Mucosa of rectum (tissue), 2 donors: ENCODE measurements at regions not wholly inside any gene's neighbourhood (a gene's known extent, or its start where the extent isn't known, plus 50 kb on each side); places are given as distances from the start of the nearest gene placed in this dataset.

Source experiments
- H3K27ac ChIP-seq, 2 donors: one replicate each; pipeline ENCODE4 v1.7.0; 2013; ENCODE audit warnings: inconsistent platforms in 2 of 2, low read depth in 2 of 2, low read length in 2 of 2
- H3K27me3 ChIP-seq, 2 donors: one replicate each; pipeline ENCODE4 v1.7.0; 2013; ENCODE audit warnings: low read length in 2 of 2; ENCODE audit not compliant: control insufficient read depth in 2 of 2, insufficient read depth in 2 of 2
- H3K36me3 ChIP-seq, 2 donors: one replicate each; pipeline ENCODE4 v1.7.0; 2013; ENCODE audit warnings: low read length in 2 of 2; ENCODE audit not compliant: control insufficient read depth in 2 of 2, insufficient read depth in 2 of 2
- H3K4me1 ChIP-seq, 2 donors: one replicate each; pipeline ENCODE4 v1.7.0; 2013; ENCODE audit warnings: low read length in 2 of 2, mild to moderate bottlenecking in 1 of 2; ENCODE audit not compliant: control insufficient read depth in 2 of 2, insufficient read depth in 2 of 2
- H3K4me3 ChIP-seq, 2 donors: one replicate each; pipeline ENCODE4 v1.7.0; 2013; ENCODE audit warnings: low read length in 2 of 2
- H3K9ac ChIP-seq, 2 donors: one replicate each; pipeline ENCODE4 v1.7.0; 2013; ENCODE audit warnings: low read length in 2 of 2, low read depth in 1 of 2, mild to moderate bottlenecking in 1 of 2
- H3K9me3 ChIP-seq, 2 donors: one replicate each; pipeline ENCODE4 v1.7.0; 2013; ENCODE audit warnings: low read length in 2 of 2; ENCODE audit not compliant: control insufficient read depth in 2 of 2
- donor health status: healthy.
- donor health status: Normal muscosa, but diverticular disease.

DNA sequence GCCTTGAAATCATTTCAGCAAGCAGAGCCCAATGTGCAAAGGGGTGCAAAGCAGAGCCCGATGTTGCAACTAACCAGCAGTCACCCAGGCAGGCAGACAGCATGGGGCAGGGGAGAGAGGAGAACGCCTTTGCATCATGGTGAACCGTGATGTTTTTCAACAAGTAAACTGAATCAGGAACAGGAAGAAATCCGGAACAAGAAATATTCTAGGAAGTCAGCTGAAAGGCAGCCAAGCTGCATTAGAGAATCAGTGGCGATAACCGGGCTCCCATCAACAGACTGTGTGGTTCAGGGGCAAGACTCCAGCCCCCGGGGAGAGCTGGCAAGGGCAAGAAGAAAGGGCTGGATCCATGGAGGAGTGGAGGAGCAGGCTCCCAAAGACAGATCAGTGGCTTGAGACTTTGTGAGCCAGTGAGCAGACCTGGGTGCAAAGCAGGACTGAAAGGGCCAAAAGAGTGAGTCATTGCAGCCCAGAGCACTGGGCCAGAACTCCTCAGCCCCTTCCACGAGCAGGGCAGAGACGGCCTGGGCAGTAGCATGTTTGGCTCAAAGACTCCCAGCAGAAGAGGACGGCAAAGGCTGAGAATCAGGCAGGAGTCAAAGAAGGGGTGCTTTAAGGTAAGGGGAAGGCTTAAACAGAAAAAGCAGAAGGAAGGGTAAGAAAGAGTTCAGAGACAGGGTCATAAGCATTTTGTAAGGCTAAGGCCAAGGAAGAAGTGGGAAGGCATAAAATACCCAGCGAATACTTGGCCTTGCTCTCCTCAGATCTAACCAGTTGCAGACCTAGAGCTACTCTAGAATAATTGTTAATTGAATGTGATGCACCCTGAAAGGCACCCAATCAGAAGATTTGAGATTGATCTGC is 155.0 kb downstream of the SETD4 start:
- H3K27ac ChIP-seq: peak overlapping the region; percentile 35 to 41
- H3K36me3 ChIP-seq: no peaks in the 10 kb centered on the region
- H3K4me3 ChIP-seq: no peak overlapping the region
- no peaks in the 10 kb centered on the region for H3K27me3 ChIP-seq
- no peaks in the 10 kb centered on the region for H3K9me3 ChIP-seq
- H3K9ac ChIP-seq: no peak overlapping the region
- H3K4me1 ChIP-seq: no peaks in the 10 kb centered on the region

DNA sequence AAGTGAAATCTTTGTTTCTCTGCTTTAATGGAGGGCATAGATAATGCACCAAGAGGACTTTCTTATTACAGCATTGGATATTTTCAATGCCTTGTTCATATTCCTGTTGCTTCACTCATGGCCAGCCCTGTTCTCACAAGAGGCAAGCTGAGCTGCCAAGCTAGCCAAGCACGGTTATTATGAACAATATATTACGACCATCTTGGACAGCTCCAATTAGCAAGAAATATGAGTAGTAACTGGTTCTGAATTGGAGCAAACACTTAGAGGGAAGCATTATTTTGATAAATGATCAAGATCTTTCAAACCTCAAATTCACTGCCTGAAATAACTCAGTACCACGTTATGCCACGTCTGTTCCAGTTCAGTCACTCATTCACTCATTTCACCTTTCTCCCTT is 159.8 kb downstream of the SETD4 start:
- H3K27me3 ChIP-seq: no peaks in the 10 kb centered on the region
- H3K4me1 ChIP-seq: no peaks in the 10 kb centered on the region
- no peak overlapping the region for H3K27ac ChIP-seq
- H3K9ac ChIP-seq: no peak overlapping the region
- no peaks in the 10 kb centered on the region for H3K36me3 ChIP-seq
- no peaks in the 10 kb centered on the region for H3K9me3 ChIP-seq
- H3K4me3 ChIP-seq: no peak overlapping the region

DNA sequence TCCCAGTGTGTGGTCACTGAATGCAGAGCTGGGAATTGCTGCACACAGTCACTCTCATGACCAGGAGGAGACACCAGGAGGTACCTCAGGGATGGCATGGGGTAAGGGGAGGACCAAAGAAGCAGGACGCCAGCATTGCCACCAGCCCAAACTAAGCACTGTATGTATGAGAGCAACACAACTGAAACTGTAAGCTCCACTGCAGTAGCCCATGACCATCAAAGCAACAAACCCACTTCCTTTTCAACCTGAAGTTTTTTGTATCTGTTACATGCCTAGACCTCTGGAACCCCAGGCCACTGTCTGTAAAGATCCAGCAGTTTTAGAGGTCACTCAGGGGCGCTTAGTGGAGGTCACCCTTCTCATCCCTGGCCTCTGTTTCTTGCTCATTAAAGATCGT is 164.3 kb downstream of the SETD4 start:
- no peak overlapping the region for H3K4me3 ChIP-seq
- H3K9ac ChIP-seq: no peak overlapping the region
- H3K27me3 ChIP-seq: peaks cover 0 to 3% of the 10 kb centered on the region in 2 donors
- no peak overlapping the region for H3K27ac ChIP-seq
- H3K9me3 ChIP-seq: no peaks in the 10 kb centered on the region
- no peaks in the 10 kb centered on the region for H3K4me1 ChIP-seq
- no peaks in the 10 kb centered on the region for H3K36me3 ChIP-seq

DNA sequence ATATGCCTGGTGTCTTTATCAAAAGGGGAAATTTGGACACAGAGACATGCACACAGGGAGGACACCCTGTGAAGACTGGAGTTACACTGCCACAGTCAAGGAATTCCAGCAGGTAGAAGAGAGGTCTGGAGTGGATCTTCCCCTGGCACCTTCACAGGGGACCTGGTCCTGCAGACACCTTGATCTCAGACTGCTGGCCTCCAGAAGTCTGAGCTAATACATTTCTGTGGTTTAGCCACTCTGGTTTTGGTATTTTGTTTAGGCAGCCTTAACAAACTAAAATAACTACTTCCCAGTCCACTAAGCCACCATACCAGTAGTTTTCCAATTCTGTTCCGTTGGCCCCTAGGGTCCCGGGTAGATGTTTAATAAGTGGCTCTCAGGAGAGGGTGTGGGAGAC is 164.7 kb downstream of the SETD4 start:
- no peaks in the 10 kb centered on the region for H3K9me3 ChIP-seq
- no peak overlapping the region for H3K27ac ChIP-seq
- peaks cover 0 to 3% of the 10 kb centered on the region in 2 donors for H3K27me3 ChIP-seq
- H3K9ac ChIP-seq: no peak overlapping the region
- no peak overlapping the region for H3K4me3 ChIP-seq
- H3K4me1 ChIP-seq: no peaks in the 10 kb centered on the region
- no peaks in the 10 kb centered on the region for H3K36me3 ChIP-seq

DNA sequence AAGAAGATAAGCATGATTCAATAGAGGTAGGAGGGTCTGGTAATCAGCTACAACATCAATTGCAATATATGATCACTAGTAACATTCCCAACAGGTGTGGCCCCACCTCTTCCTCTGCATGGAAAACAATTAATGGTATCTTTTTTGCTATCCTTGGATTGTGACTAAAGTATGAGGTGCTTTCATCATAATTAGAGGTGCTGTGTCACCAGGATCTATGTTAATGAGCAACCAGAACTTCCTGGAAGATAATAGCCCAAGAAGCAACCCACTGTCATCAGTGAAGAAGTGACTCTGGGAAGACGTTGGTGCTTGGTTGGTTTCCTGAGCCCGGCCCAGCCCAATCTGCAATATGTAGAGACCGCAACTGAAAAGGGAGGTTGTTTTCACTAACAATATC is 167.2 kb downstream of the SETD4 start:
- Histone ChIP-seq H3K36me3 (no peaks in the 10 kb centered on the region), H3K27ac (no peak overlapping the region), H3K27me3 (peaks cover 0 to 3% of the 10 kb centered on the region in 2 donors), H3K9ac (no peak overlapping the region), H3K9me3 (no peaks in the 10 kb centered on the region), H3K4me3 (no peak overlapping the region), H3K4me1 (no peaks in the 10 kb centered on the region)

DNA sequence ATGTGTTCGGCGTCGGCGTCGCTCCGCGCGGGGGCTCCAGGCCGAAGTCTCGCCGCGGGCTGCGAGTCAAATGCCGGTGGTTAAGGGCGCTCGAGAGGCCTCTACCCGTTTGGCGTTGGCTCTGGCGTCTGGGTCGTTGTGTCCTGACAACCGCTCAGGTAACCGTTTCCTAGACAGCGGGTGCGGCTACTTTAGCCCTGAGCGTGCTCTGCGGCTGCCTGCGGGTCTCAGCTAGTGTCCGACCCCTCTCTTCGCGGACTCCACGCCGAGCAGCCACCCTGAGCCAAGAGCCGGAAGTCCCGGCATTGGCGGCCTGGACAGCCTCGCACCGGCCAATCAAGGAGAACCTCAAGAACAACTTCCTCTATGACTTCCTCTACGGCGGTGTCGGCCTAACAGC is 173.4 kb downstream of the SETD4 start:
- H3K4me1 ChIP-seq: no peaks in the 10 kb centered on the region

DNA sequence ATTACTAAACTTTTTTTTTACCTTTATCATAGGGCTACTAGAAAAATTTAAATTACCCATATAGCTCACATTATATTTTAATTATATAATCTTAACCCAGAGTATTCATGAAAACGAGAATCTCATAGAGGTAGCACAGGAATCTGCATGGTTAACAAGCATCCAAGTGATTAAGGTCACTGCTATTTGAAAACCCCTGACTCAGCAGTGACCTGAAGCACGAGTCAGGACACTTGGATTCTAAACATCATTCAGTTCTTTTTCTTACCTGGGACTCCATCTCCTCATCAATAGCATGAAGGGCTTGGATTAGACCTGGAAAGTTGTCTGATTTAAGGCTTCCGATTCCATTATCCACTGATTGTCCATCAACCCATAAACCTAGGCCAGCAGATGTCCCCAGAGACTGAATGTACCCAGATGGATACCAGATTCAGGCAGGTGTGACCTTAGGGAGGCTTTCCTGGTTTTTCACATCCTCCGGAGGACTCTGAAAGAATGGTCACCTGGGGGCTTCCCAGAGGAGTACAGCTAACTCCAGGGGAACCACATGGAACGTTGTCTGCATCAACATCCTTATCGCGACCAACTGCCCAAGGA is 174.3 kb downstream of the SETD4 start:
- Histone ChIP-seq H3K36me3 (no peaks in the 10 kb centered on the region), H3K9me3 (no peaks in the 10 kb centered on the region), H3K4me3 (no peak overlapping the region), H3K27ac (no peak overlapping the region), H3K4me1 (no peaks in the 10 kb centered on the region), H3K9ac (no peak overlapping the region), H3K27me3 (peaks cover 3 to 9% of the 10 kb centered on the region in 2 donors)

More for the DNA sequence above, 173.4 kb downstream of the SETD4 start:
- H3K27ac ChIP-seq: no peak overlapping the region
- H3K4me3 ChIP-seq: no peak overlapping the region
- peaks cover 3 to 9% of the 10 kb centered on the region in 2 donors for H3K27me3 ChIP-seq
- no peaks in the 10 kb centered on the region for H3K9me3 ChIP-seq
- no peak overlapping the region for H3K9ac ChIP-seq
- no peaks in the 10 kb centered on the region for H3K36me3 ChIP-seq

DNA sequence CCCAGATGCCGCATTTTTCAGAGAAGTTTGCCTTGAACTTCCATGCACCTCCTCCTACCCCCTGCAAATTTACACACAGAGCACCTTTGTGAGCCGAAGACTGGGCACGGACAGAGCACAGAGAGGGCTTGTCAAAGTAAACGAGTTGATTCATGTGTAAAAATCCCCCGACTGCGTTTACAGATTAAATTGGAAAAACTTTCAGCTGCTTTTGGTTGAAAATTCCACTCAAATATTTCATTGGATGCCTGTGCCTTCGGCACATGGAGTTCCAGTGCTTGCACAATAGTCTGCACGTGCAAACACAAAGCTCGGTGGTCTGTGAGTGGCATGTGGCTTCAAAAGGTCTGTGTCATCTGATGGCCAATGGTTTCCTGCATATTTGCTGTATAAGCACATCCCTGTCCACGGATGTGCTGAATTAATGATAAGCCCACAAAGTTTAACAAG is 177.5 kb downstream of the SETD4 start:
- H3K4me1 ChIP-seq: no peaks in the 10 kb centered on the region
- H3K9ac ChIP-seq: no peak overlapping the region
- no peak overlapping the region for H3K27ac ChIP-seq
- H3K27me3 ChIP-seq: peaks cover 3 to 9% of the 10 kb centered on the region in 2 donors
- no peak overlapping the region for H3K4me3 ChIP-seq
- H3K36me3 ChIP-seq: no peaks in the 10 kb centered on the region
- no peaks in the 10 kb centered on the region for H3K9me3 ChIP-seq

DNA sequence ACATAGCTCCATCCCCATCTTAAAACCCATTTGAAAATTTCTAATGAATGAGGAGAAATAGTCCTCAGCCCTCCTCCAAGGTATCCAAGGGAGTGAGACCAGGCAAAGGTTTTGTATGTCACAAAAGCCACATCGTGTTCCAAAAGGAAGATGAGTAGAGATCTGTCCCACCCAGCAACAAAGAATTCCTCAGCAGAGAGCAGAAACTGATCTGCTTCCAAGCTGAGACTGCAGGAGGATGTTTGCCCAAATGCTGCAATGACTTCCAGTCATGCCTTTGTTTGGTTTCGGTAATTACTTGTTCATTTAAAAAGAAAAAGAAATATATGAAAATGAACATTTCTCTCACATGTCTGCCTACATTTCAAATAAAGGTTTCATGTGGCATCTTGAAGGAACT is 186.9 kb downstream of the SETD4 start:
- H3K9me3 ChIP-seq: no peaks in the 10 kb centered on the region
- H3K27me3 ChIP-seq: peaks cover 3 to 4% of the 10 kb centered on the region in 2 donors
- no peak overlapping the region for H3K4me3 ChIP-seq
- H3K27ac ChIP-seq: no peak overlapping the region
- no peaks in the 10 kb centered on the region for H3K36me3 ChIP-seq
- no peak overlapping the region for H3K9ac ChIP-seq
- no peaks in the 10 kb centered on the region for H3K4me1 ChIP-seq

DNA sequence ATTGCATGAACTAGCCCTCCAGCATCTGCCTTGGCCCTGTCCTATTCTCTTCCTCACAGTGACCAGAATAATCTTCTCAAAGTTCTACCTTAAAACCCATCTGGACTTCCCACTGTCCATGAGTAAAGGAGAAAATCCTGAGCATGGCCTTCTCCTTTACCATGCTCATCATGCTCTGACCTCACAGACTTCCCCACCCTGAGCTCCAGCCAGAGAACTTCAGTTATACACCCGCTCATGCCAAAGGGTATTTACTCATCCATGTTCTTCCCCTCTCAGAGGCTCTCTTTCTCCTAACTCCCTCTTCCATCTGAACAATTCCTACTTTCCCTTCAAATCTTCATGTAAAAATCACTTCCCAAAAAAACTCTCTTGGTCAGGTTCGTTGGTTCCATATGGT is 188.4 kb downstream of the SETD4 start:
- no peak overlapping the region for H3K9ac ChIP-seq
- H3K9me3 ChIP-seq: no peaks in the 10 kb centered on the region
- no peaks in the 10 kb centered on the region for H3K4me1 ChIP-seq
- no peaks in the 10 kb centered on the region for H3K36me3 ChIP-seq
- H3K4me3 ChIP-seq: no peak overlapping the region
- no peak overlapping the region for H3K27ac ChIP-seq
- peaks cover 3 to 4% of the 10 kb centered on the region in 2 donors for H3K27me3 ChIP-seq
